ENCODE measurements at regions not wholly inside any gene's neighbourhood (a gene's known extent, or its start where the extent isn't known, plus 50 kb on each side); places are given as distances from the start of the nearest gene placed in this dataset.
"Not testable (repeated sequence)": the region's sequence is repeated elsewhere in the genome, so short reads cannot be mapped to it uniquely, and the experiment has no call there.

GRCh38 chr12:131283191-131283861, 329.6 kb downstream of the ADGRD1 start:
- no peaks in the 10 kb centered on the region for H3K36me3 ChIP-seq
- no peak for ATAC-seq
- H3K4me3 ChIP-seq, result no peak overlapping the region
- H3K4me1 ChIP-seq, result no peaks in the 10 kb centered on the region
- no peak for DNase-seq
- H3K27me3 ChIP-seq, result no peaks in the 10 kb centered on the region
- H3K27ac ChIP-seq, result no peak overlapping the region
- in situ Hi-C loops (cut with MboI; ENCODE audit: low sequenced_read_pairs in 4 of 4) (no loop called here), intact Hi-C loops (cut with DNase I; ENCODE audit: low total_unique reads) (no loop called here)
- no peaks in the 10 kb centered on the region for H3K9me3 ChIP-seq
- TF ChIP-seq CTCF (IDR thresholded peaks at IDR 0.05 in 4 of 5, conservative IDR thresholded peaks at IDR 0.05 in 1 of 5), result no peak
- TF ChIP-seq POLR2A (IDR thresholded peaks at IDR 0.05), result no peak

GRCh38 chr12:131283862-131284825, 330.4 kb downstream of the ADGRD1 start:
- H3K27ac ChIP-seq; intact Hi-C loops (cut with DNase I; ENCODE audit: low total_unique reads); in situ Hi-C loops (cut with MboI; ENCODE audit: low sequenced_read_pairs in 4 of 4); H3K9me3 ChIP-seq; H3K4me3 ChIP-seq; H3K36me3 ChIP-seq; H3K4me1 ChIP-seq; H3K27me3 ChIP-seq; ATAC-seq: not testable (repeated sequence)
- DNase-seq, result peak in 1 of 2 donors; percentile 3

GRCh38 chr12:131284954-131285904, 331.5 kb downstream of the ADGRD1 start:
- H3K27ac ChIP-seq; H3K4me3 ChIP-seq; H3K27me3 ChIP-seq; DNase-seq; H3K4me1 ChIP-seq; ATAC-seq; in situ Hi-C loops (cut with MboI; ENCODE audit: low sequenced_read_pairs in 4 of 4); H3K36me3 ChIP-seq; intact Hi-C loops (cut with DNase I; ENCODE audit: low total_unique reads); H3K9me3 ChIP-seq: not testable (repeated sequence)

- ATAC-seq; H3K27me3 ChIP-seq; H3K27ac ChIP-seq; H3K4me3 ChIP-seq; H3K36me3 ChIP-seq; DNase-seq; in situ Hi-C loops (cut with MboI; ENCODE audit: low sequenced_read_pairs in 4 of 4); H3K4me1 ChIP-seq; H3K9me3 ChIP-seq; intact Hi-C loops (cut with DNase I; ENCODE audit: low total_unique reads): not testable (repeated sequence)
Observed at GRCh38 chr12:131285905-131286295, 332.2 kb downstream of the ADGRD1 start.

GRCh38 chr12:131286301-131286700, 332.6 kb downstream of the ADGRD1 start:
- ATAC-seq; DNase-seq; in situ Hi-C loops (cut with MboI; ENCODE audit: low sequenced_read_pairs in 4 of 4); H3K4me3 ChIP-seq; H3K36me3 ChIP-seq; H3K27me3 ChIP-seq; H3K9me3 ChIP-seq; intact Hi-C loops (cut with DNase I; ENCODE audit: low total_unique reads); H3K27ac ChIP-seq; H3K4me1 ChIP-seq: not testable (repeated sequence)

GRCh38 chr12:131287015-131287937, 333.6 kb downstream of the ADGRD1 start:
- in situ Hi-C loops (cut with MboI; ENCODE audit: low sequenced_read_pairs in 4 of 4) (no loop called here), intact Hi-C loops (cut with DNase I; ENCODE audit: low total_unique reads) (no loop called here)
- Histone ChIP-seq H3K9me3 (no peaks in the 10 kb centered on the region), H3K27me3 (no peaks in the 10 kb centered on the region), H3K27ac (no peak overlapping the region), H3K36me3 (no peaks in the 10 kb centered on the region), H3K4me1 (no peaks in the 10 kb centered on the region), H3K4me3 (no peak overlapping the region)
- no peak for ATAC-seq
- TF ChIP-seq POLR2A (IDR thresholded peaks at IDR 0.05) (no peak), CTCF (IDR thresholded peaks at IDR 0.05 in 4 of 5, conservative IDR thresholded peaks at IDR 0.05 in 1 of 5) (no peak)
- DNase-seq, result peak in 1 of 2 donors; percentile 2

Measured in gastrocnemius medialis (tissue), 4 donors.